GM18858 (cell line): ENCODE measurements at regions not wholly inside any gene's neighbourhood (a gene's known extent, or its start where the extent isn't known, plus 50 kb on each side); places are given as distances from the start of the nearest gene placed in this dataset.

Experiments
- ATAC-seq: cut with Tn5 transposase; IDR thresholded peaks from one replicate; pipeline ENCODE4 v1.9.1; 2021; ENCODE audit not compliant: unreplicated experiment

- ATAC-seq: no peak
Observed at GRCh38 chr4:184879271-184879670, 53.5 kb upstream of the ACSL1 start.

- no peak for ATAC-seq
Observed at GRCh38 chr4:184882276-184882675, 56.5 kb upstream of the ACSL1 start.

GRCh38 chr4:184883024-184883423 is 57.3 kb upstream of the ACSL1 start:
- no peak for ATAC-seq

- ATAC-seq: no peak
Observed at GRCh38 chr4:184884883-184885282, 59.1 kb upstream of the ACSL1 start.

GRCh38 chr4:184885602-184886001 is 59.8 kb upstream of the ACSL1 start:
- no peak for ATAC-seq

- ATAC-seq: no peak
Observed at GRCh38 chr4:184887333-184887732, 61.6 kb upstream of the ACSL1 start.

GRCh38 chr4:184887947-184888346 is 62.2 kb upstream of the ACSL1 start:
- no peak for ATAC-seq

- ATAC-seq: no peak
Observed at GRCh38 chr4:184889666-184890335, 64.0 kb upstream of the ACSL1 start.

GRCh38 chr4:184890499-184890898 is 64.7 kb upstream of the ACSL1 start:
- no peak for ATAC-seq

- no peak for ATAC-seq
Observed at GRCh38 chr4:184891816-184892397, 66.1 kb upstream of the ACSL1 start.

- no peak for ATAC-seq
Observed at GRCh38 chr4:184892999-184893398, 67.2 kb upstream of the ACSL1 start.

GRCh38 chr4:184893801-184894571 is 68.2 kb upstream of the ACSL1 start:
- no peak for ATAC-seq

GRCh38 chr4:184895012-184895695 is 69.4 kb upstream of the ACSL1 start:
- ATAC-seq: no peak

- ATAC-seq: no peak
Observed at GRCh38 chr4:184896868-184897715, 71.3 kb upstream of the ACSL1 start.

- no peak for ATAC-seq
Observed at GRCh38 chr4:184897895-184898294, 72.1 kb upstream of the ACSL1 start.

GRCh38 chr4:184898793-184899192 is 73.0 kb upstream of the ACSL1 start:
- ATAC-seq: no peak

GRCh38 chr4:184899261-184900134 is 73.7 kb upstream of the ACSL1 start:
- no peak for ATAC-seq

- ATAC-seq: no peak
Observed at GRCh38 chr4:184900184-184900583, 74.4 kb upstream of the ACSL1 start.

- no peak for ATAC-seq
Observed at GRCh38 chr4:184902550-184902949, 76.8 kb upstream of the ACSL1 start.
